C4-2B (cell line): ENCODE measurements at regions not wholly inside any gene's neighbourhood (a gene's known extent, or its start where the extent isn't known, plus 50 kb on each side); places are given as distances from the start of the nearest gene placed in this dataset.

Experiments used
- ZFX ChIP-seq: fragments of 450-650 bp; IDR thresholded peaks from 2 replicates; pipeline ENCODE4 v1.6.1; 2017
- TF ChIP-seq, protein P1 (sequence below): fragments of 450-650 bp; conservative IDR thresholded peaks from 2 replicates; pipeline ENCODE4 v1.5.1; 2017; ENCODE audit warnings: mild to moderate bottlenecking

DNA sequence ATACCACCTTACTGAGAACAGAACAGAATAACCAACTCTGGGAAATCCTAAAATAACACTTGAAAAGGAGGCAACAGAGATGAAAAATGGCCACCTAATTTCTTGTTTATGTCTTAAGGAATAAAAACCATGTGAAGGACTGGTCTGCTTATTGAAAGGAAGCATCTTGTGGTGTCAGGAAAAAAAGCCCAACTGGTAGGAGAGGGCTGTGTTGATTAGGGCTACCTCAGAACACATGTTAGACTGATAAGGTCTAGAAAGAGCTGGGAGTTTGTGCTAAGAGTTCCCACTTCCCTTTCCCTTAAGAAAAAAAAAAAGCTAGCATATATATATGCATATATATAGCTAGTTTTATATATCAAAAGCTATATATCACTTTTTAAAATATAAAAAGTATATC, 425.3 kb upstream of the BTBD3 start:
- TF ChIP-seq, protein P1, sequence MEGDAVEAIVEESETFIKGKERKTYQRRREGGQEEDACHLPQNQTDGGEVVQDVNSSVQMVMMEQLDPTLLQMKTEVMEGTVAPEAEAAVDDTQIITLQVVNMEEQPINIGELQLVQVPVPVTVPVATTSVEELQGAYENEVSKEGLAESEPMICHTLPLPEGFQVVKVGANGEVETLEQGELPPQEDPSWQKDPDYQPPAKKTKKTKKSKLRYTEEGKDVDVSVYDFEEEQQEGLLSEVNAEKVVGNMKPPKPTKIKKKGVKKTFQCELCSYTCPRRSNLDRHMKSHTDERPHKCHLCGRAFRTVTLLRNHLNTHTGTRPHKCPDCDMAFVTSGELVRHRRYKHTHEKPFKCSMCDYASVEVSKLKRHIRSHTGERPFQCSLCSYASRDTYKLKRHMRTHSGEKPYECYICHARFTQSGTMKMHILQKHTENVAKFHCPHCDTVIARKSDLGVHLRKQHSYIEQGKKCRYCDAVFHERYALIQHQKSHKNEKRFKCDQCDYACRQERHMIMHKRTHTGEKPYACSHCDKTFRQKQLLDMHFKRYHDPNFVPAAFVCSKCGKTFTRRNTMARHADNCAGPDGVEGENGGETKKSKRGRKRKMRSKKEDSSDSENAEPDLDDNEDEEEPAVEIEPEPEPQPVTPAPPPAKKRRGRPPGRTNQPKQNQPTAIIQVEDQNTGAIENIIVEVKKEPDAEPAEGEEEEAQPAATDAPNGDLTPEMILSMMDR, result no peak
- TF ChIP-seq ZFX, result no peak
